ENCODE measurements at regions not wholly inside any gene's neighbourhood (a gene's known extent, or its start where the extent isn't known, plus 50 kb on each side); places are given as distances from the start of the nearest gene placed in this dataset.
A peak's percentile ranks its signal among the peaks of the same experiment; 100 is the strongest.

- ATAC-seq, result peak; percentile 74 to 78
Observed at GRCh38 chr6:26312501-26313397, 52.2 kb upstream of the BTN3A2 start.

Data from activated CD4-positive, CD25-positive, alpha-beta regulatory T cell treated with anti-CD3 and anti-CD28 coated beads, Interleukin-2, amount 50 U/mL, for 24 hours (primary cell).